ENCODE measurements at regions not wholly inside any gene's neighbourhood (a gene's known extent, or its start where the extent isn't known, plus 50 kb on each side); places are given as distances from the start of the nearest gene placed in this dataset.

DNA sequence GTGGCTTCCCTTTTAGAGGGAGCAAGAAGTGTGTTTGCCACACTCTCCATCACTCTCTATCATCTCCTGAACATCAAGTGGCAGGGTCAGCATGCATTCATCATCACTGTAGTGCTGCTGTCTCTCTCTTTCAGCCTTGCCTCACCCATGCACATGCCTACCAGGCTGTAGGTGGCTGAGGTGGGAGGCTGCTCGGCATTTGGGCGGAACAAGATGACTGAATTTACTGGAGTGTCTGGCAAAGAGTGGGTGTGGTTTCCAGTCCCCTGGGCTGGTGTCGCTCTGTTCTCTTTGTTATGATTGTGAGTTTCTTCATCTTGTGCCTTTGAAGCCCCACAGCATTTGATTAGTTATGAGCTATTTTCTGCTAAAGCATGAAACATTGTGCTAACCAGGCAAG, 541.9 kb upstream of the EEF2KMT start:
- no peak for TF ChIP-seq CTCF (IDR thresholded peaks at IDR 0.05)
- Mint-ChIP-seq H3K9me3 (peaks cover 43% of the 10 kb centered on the region), H3K4me3 (no peak overlapping the region), H3K36me3 (ENCODE audit: low read depth) (no peaks in the 10 kb centered on the region), H3K4me1 (ENCODE audit: low read depth) (no peaks in the 10 kb centered on the region), H3K27me3 (ENCODE audit: insufficient read depth) (peaks cover 3% of the 10 kb centered on the region; the same call in 1 of the 2 replicates), H3K27ac (no peak overlapping the region)
- DNase-seq = no peak

- no peaks in the 10 kb centered on the region for H3K27me3 Mint-ChIP-seq (ENCODE audit: insufficient read depth)
- no peak for TF ChIP-seq CTCF (IDR thresholded peaks at IDR 0.05)
- H3K9me3 Mint-ChIP-seq = peaks cover 34% of the 10 kb centered on the region; the same call in 1 of the 2 replicates
- H3K4me1 Mint-ChIP-seq (ENCODE audit: low read depth) = no peaks in the 10 kb centered on the region
- DNase-seq = no peak
- no peak overlapping the region for H3K27ac Mint-ChIP-seq
- no peaks in the 10 kb centered on the region for H3K36me3 Mint-ChIP-seq (ENCODE audit: low read depth)
- H3K4me3 Mint-ChIP-seq = no peak overlapping the region
Measured at GRCh38 chr16:5635331-5635730, 537.7 kb upstream of the EEF2KMT start.

DNA sequence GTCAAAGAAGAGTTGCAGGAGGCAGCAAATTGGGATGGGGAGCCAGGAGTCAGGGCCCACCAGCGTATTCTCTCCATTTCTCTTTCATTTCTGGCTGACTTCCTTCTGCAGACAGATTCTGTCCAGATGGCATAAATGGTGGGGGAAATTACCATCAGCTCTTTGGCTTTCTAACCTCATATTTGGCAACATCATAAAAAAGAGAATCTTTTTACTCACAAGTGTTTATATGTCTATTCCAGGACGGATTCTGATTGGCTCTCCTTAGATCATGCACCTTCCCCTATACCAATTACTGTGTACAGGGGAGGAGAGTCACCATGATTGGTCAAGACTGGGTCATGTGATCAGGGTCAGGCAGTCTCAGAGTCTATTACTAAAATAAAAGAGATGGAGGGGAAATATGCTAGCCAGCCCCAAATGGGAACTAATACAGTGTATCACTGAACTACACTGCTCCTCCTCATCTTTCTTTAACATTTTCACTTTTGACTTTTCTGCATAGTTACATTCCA, 537.1 kb upstream of the EEF2KMT start:
- TF ChIP-seq CTCF (IDR thresholded peaks at IDR 0.05) = no peak
- H3K4me1 Mint-ChIP-seq (ENCODE audit: low read depth) = no peaks in the 10 kb centered on the region
- H3K9me3 Mint-ChIP-seq = peaks cover 28% of the 10 kb centered on the region; the same call in 1 of the 2 replicates
- H3K27ac Mint-ChIP-seq = no peak overlapping the region
- H3K27me3 Mint-ChIP-seq (ENCODE audit: insufficient read depth) = no peaks in the 10 kb centered on the region
- no peak overlapping the region for H3K4me3 Mint-ChIP-seq
- no peaks in the 10 kb centered on the region for H3K36me3 Mint-ChIP-seq (ENCODE audit: low read depth)
- DNase-seq = no peak

- no peak overlapping the region for H3K4me3 Mint-ChIP-seq
- H3K36me3 Mint-ChIP-seq (ENCODE audit: low read depth) = no peaks in the 10 kb centered on the region
- no peaks in the 10 kb centered on the region; the same call in 1 of the 2 replicates for H3K27me3 Mint-ChIP-seq (ENCODE audit: insufficient read depth)
- peak; percentile 71 for TF ChIP-seq CTCF (IDR thresholded peaks at IDR 0.05)
- no peaks in the 10 kb centered on the region for H3K4me1 Mint-ChIP-seq (ENCODE audit: low read depth)
- no peak overlapping the region for H3K27ac Mint-ChIP-seq
- DNase-seq = peak; percentile 16
- H3K9me3 Mint-ChIP-seq = peaks cover 24% of the 10 kb centered on the region; the same call in 1 of the 2 replicates
Measured at GRCh38 chr16:5633845-5634440, 536.3 kb upstream of the EEF2KMT start.

DNA sequence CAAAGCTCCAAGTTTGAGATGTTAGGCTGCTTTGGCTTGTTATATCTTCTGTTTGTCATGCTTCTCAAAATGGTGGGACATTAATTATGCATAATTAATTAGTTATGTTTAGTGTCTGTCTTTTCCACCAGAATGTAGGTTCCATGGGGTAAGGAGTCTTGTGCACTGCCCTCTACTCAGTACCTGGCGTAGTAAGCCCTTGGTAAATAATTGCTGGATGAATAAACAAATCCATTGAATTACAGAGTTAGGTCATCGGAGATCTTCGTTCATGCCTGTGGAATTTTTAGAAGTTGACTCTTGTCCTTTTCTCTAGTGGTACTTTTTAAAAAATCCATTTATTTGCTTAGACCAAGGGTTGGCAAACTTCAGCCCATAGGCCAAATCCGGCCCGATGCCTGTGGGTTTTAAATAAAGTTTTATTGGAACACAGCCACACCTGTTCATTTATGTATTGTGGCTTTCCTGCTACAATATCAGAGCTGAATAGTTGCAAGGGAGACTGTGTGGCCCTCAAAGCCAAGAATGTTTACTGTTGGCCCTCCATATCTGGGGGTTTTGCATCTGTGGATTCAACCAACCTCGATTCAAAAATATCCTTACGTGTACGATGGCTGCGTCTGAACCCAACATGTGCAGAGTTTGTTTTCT, 524.8 kb upstream of the EEF2KMT start:
- Mint-ChIP-seq H3K27ac (no peak overlapping the region), H3K4me3 (no peak overlapping the region), H3K4me1 (ENCODE audit: low read depth) (no peaks in the 10 kb centered on the region), H3K27me3 (ENCODE audit: insufficient read depth) (no peaks in the 10 kb centered on the region), H3K36me3 (ENCODE audit: low read depth) (no peaks in the 10 kb centered on the region), H3K9me3 (peaks cover 27% of the 10 kb centered on the region)
- no peak for DNase-seq
- TF ChIP-seq CTCF (IDR thresholded peaks at IDR 0.05) = no peak
